GM12865 (cell line): ENCODE measurements at regions not wholly inside any gene's neighbourhood (a gene's known extent, or its start where the extent isn't known, plus 50 kb on each side); places are given as distances from the start of the nearest gene placed in this dataset.

Experiments
- DNase-seq: peaks from one replicate; pipeline ENCODE4 v3.0.0; 2010; ENCODE audit warnings: low read depth
- H3K4me3 ChIP-seq: 2 replicates; pipeline ENCODE4 v1.5.1; 2011; ENCODE audit warnings: mild to moderate bottlenecking, low read depth, low read length, control low read depth
- TF ChIP-seq, protein P1 (sequence below): IDR thresholded peaks from 2 replicates; pipeline ENCODE4 v1.5.1; 2011; ENCODE audit warnings: low read length, control low read depth, low read depth, inconsistent platforms; ENCODE audit not compliant: insufficient read depth; ENCODE audit errors: missing control alignments

- H3K4me3 ChIP-seq = no peak overlapping the region
- no peak for DNase-seq
Measured at GRCh38 chr9:14529054-14529453, 164.2 kb downstream of the ZDHHC21 start.

GRCh38 chr9:14526504-14526903 is 166.7 kb downstream of the ZDHHC21 start:
- H3K4me3 ChIP-seq = no peak overlapping the region
- DNase-seq = no peak
- TF ChIP-seq, protein P1, sequence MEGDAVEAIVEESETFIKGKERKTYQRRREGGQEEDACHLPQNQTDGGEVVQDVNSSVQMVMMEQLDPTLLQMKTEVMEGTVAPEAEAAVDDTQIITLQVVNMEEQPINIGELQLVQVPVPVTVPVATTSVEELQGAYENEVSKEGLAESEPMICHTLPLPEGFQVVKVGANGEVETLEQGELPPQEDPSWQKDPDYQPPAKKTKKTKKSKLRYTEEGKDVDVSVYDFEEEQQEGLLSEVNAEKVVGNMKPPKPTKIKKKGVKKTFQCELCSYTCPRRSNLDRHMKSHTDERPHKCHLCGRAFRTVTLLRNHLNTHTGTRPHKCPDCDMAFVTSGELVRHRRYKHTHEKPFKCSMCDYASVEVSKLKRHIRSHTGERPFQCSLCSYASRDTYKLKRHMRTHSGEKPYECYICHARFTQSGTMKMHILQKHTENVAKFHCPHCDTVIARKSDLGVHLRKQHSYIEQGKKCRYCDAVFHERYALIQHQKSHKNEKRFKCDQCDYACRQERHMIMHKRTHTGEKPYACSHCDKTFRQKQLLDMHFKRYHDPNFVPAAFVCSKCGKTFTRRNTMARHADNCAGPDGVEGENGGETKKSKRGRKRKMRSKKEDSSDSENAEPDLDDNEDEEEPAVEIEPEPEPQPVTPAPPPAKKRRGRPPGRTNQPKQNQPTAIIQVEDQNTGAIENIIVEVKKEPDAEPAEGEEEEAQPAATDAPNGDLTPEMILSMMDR = no peak

More at GRCh38 chr9:14529054-14529453, 164.2 kb downstream of the ZDHHC21 start:
- TF ChIP-seq, protein P1 = no peak

GRCh38 chr9:14525856-14526255 is 167.4 kb downstream of the ZDHHC21 start:
- no peak overlapping the region for H3K4me3 ChIP-seq
- TF ChIP-seq, protein P1 = no peak
- no peak for DNase-seq

- no peak overlapping the region for H3K4me3 ChIP-seq
- no peak for DNase-seq
- TF ChIP-seq, protein P1 = no peak
Measured at GRCh38 chr9:14524873-14525515, 168.2 kb downstream of the ZDHHC21 start.

- TF ChIP-seq, protein P1 = no peak
- no peak for DNase-seq
- no peak overlapping the region for H3K4me3 ChIP-seq
Measured at GRCh38 chr9:14523545-14523944, 169.7 kb downstream of the ZDHHC21 start.

DNA sequence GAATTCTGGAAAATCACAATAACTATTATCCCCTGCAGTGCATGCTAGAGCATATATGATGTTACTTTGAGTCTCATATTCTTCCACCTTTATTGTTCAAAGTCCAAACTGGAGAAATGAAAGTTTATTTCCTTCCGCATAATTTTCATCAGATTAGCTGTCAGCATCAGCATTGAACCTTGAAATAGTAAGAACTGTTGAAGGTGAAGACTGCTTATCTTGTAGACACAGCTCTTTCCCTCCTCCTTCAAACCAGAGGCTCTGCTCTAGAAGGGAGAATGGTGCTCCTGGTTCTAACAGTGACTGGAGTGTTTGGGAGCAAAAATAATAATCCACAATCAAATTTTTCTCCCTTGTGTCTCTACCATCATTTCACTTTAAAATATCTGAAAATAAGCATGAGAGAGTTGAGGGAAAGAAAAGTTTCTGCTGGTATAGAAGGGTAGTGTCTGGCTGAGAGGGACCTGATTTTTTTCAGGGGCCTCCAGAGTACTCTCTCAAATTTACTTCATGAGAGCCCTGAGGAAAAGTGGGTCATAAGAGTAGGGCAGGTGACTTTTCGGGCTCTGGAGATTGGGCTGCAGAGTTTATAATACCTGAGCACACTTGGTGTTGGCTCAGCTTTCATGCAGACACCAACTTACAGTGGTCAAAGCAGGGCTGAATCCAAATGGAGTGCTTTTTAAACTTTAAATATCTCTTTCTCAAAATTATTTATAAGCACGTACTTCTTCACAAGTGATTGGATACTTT is 170.4 kb downstream of the ZDHHC21 start:
- no peak for DNase-seq
- no peak overlapping the region for H3K4me3 ChIP-seq
- TF ChIP-seq, protein P1 = no peak

GRCh38 chr9:14520341-14520740 is 172.9 kb downstream of the ZDHHC21 start:
- no peak overlapping the region for H3K4me3 ChIP-seq
- no peak for DNase-seq
- TF ChIP-seq, protein P1 = no peak
